ENCODE measurements at regions not wholly inside any gene's neighbourhood (a gene's known extent, or its start where the extent isn't known, plus 50 kb on each side); places are given as distances from the start of the nearest gene placed in this dataset.
"Not testable (repeated sequence)": the region's sequence is repeated elsewhere in the genome, so short reads cannot be mapped to it uniquely, and the experiment has no call there.

GRCh38 chr7:13109201-13109600, 421.8 kb downstream of the ARL4A start:
- 40 to 82% (median 56%) methylated on average over 5 to 6 of the region's 6 CpGs for WGBS, 5 donors
- DNase-seq = peak in 1 of 2 donors; percentile 85
- H3K4me1 ChIP-seq = peaks cover 0 to 4% (median 0%) of the 10 kb centered on the region in 4 donors
- intact Hi-C loops (cut with DNase I; ENCODE audit: low total_unique reads) = no loop called here
- H3K27me3 ChIP-seq = no peaks in the 10 kb centered on the region
- no peak overlapping the region for H3K4me3 ChIP-seq
- H3K27ac ChIP-seq = peak overlapping the region in 1 of 5 donors; percentile 7
- no peaks in the 10 kb centered on the region for H3K36me3 ChIP-seq
- peaks cover 0 to 6% (median 0%) of the 10 kb centered on the region in 4 donors for H3K9me3 ChIP-seq
- TF ChIP-seq CTCF (IDR thresholded peaks at IDR 0.05) (no peak), EP300 (IDR thresholded peaks at IDR 0.05) (no peak), POLR2A (IDR thresholded peaks at IDR 0.05) (no peak), POLR2AphosphoS5 (IDR thresholded peaks at IDR 0.05) (no peak)

- H3K27me3 ChIP-seq = no peaks in the 10 kb centered on the region
- H3K4me1 ChIP-seq = peaks cover 0 to 5% (median 2%) of the 10 kb centered on the region in 4 donors
- no peak for DNase-seq
- H3K4me3 ChIP-seq = no peak overlapping the region
- H3K36me3 ChIP-seq = no peaks in the 10 kb centered on the region
- H3K27ac ChIP-seq = no peak overlapping the region
- TF ChIP-seq EP300 (IDR thresholded peaks at IDR 0.05) = no peak
- TF ChIP-seq CTCF (IDR thresholded peaks at IDR 0.05) = no peak
- TF ChIP-seq POLR2AphosphoS5 (IDR thresholded peaks at IDR 0.05) = no peak
- no peak for TF ChIP-seq POLR2A (IDR thresholded peaks at IDR 0.05)
- 83 to 99% (median 98%) methylated on average over 6 of the region's 6 CpGs for WGBS, 5 donors
- intact Hi-C loops (cut with DNase I; ENCODE audit: low total_unique reads) = no loop called here
- H3K9me3 ChIP-seq = peaks cover 0 to 6% (median 0%) of the 10 kb centered on the region in 4 donors
These were observed 422.7 kb downstream of the ARL4A start for GRCh38 chr7:13110107-13110506.

GRCh38 chr7:13111230-13111629, 423.8 kb downstream of the ARL4A start:
- WGBS, 5 donors = 59 to 75% (median 63%) methylated on average over 3 of the region's 3 CpGs
- Histone ChIP-seq H3K36me3 (no peaks in the 10 kb centered on the region), H3K27ac (no peak overlapping the region), H3K27me3 (no peaks in the 10 kb centered on the region), H3K9me3 (peaks cover 0 to 6% (median 0%) of the 10 kb centered on the region in 4 donors), H3K4me3 (no peak overlapping the region), H3K4me1 (peaks cover 0 to 10% (median 4%) of the 10 kb centered on the region in 4 donors)
- intact Hi-C loops (cut with DNase I; ENCODE audit: low total_unique reads) = no loop called here
- no peak for DNase-seq
- TF ChIP-seq POLR2A (IDR thresholded peaks at IDR 0.05) (no peak), POLR2AphosphoS5 (IDR thresholded peaks at IDR 0.05) (no peak), EP300 (IDR thresholded peaks at IDR 0.05) (no peak), CTCF (IDR thresholded peaks at IDR 0.05) (no peak)

- H3K27me3 ChIP-seq; H3K9me3 ChIP-seq; H3K4me3 ChIP-seq; H3K4me1 ChIP-seq; H3K36me3 ChIP-seq; H3K27ac ChIP-seq; DNase-seq; intact Hi-C loops (cut with DNase I; ENCODE audit: low total_unique reads): not testable (repeated sequence)
- WGBS, 5 donors = 93 to 98% (median 95%) methylated on average over 7 of the region's 7 CpGs
These were observed 426.8 kb downstream of the ARL4A start for GRCh38 chr7:13114240-13114639.

GRCh38 chr7:13115157-13115772, 427.8 kb downstream of the ARL4A start:
- Histone ChIP-seq H3K9me3 (peaks cover 0 to under 1% (median 0%) of the 10 kb centered on the region in 4 donors), H3K4me3 (no peak overlapping the region), H3K4me1 (peaks cover 0 to 10% (median 7%) of the 10 kb centered on the region in 4 donors), H3K36me3 (no peaks in the 10 kb centered on the region), H3K27me3 (no peaks in the 10 kb centered on the region), H3K27ac (peak overlapping the region in 3 of 5 donors; percentile 21 to 33 (median 26))
- TF ChIP-seq POLR2A (IDR thresholded peaks at IDR 0.05) = no peak
- TF ChIP-seq CTCF (IDR thresholded peaks at IDR 0.05) = no peak
- TF ChIP-seq EP300 (IDR thresholded peaks at IDR 0.05) = no peak
- no peak for TF ChIP-seq POLR2AphosphoS5 (IDR thresholded peaks at IDR 0.05)
- no peak for DNase-seq
- intact Hi-C loops (cut with DNase I; ENCODE audit: low total_unique reads) = no loop called here
- 37 to 47% (median 39%) methylated on average over 5 of the region's 5 CpGs for WGBS, 5 donors

Measured in stomach (tissue), 8 donors.